ENCODE measurements at regions not wholly inside any gene's neighbourhood (a gene's known extent, or its start where the extent isn't known, plus 50 kb on each side); places are given as distances from the start of the nearest gene placed in this dataset.

DNA sequence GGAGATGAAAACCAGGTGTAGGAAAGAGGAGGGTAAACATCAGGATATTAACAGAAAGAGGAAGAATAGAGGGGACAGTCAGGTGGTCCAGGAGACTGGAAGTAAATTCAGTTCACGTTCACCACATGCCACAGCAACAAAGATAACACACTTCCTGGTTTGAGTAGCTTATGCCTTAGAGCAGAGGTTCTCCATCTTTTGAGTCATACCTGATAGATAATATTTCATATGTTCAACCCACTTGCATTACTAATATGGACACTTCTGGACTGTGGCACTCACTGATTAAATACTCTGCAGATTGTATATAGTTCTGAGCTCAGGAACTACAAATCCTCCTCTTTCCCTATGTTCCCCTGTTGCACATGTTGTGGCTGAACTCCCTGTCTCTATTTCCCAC is 179.9 kb upstream of the NR3C1 start:
- TF ChIP-seq POLR2A (IDR thresholded peaks at IDR 0.05) (no peak), CTCF (IDR thresholded peaks at IDR 0.05) (no peak)

Data from uterus (tissue), 2 donors.